NCI-H82 (cell line): ENCODE measurements at regions not wholly inside any gene's neighbourhood (a gene's known extent, or its start where the extent isn't known, plus 50 kb on each side); places are given as distances from the start of the nearest gene placed in this dataset.
"Not testable (repeated sequence)": the region's sequence is repeated elsewhere in the genome, so short reads cannot be mapped to it uniquely, and the experiment has no call there.

ENCODE experiments used
- DNase-seq: peaks from one replicate; lab custom pipeline; 2025; lab: John Stamatoyannopoulos, UW

DNA sequence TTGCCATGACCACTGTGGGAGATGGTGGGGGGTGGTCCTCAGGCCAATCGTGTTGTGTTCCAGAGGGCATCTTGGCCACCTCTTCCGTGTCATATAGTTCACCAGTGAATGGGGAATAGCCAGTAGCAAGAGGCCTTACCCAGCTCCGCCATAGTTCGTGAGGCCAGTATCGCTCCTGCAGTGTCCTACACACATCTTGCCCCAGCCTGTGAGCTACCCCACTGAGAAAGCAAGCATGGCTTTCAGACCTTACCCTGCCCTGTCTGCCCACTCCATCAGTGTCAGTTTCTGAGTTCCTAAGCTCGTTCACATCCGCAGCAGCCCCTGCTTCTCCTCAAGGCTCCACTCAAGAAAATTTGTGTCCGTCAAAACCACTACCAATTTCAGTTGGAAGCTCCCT, 586.0 kb upstream of the PABPC5 start:
- DNase-seq: not testable (repeated sequence)

DNA sequence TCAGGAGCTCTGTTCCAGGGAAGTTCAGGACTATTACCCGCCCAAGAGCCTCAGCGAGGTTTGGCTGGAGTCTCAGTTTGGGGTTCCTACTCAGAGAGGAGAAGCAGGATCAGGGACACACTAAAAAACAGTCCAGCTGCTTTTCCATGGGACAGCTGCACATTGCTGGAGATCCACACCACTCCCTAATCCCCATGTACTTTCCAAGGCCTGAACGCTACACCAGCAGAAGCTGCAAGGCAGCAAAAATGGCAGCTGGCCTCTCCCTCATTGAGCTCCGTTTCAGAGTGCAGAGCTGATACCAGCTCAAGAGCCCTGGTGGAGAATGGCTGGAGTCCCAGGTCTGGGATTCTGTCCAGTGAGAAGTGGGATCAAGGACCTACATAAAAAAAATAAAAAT, 551.2 kb upstream of the PABPC5 start:
- DNase-seq: peak; percentile 1

DNA sequence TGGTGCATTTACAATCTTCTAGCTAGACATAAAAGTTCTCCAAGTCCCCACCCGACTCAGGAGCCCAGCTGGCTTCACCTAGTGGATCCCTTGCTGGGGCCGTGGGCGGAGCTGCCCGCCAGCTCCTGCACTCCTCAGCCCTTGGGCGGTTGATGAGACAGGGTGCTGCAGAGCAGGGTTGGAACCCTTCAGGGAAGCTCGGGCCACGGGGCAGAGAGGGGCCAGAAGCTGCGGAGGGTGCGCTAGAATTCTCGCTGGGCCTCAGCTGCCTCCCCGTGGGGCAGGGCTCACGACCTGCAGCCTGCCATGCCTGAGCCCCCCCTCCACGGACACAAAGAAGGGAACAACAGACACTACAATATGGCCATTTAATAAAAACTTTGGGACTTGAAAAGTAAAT, 519.8 kb upstream of the PABPC5 start:
- DNase-seq: not testable (repeated sequence)

DNA sequence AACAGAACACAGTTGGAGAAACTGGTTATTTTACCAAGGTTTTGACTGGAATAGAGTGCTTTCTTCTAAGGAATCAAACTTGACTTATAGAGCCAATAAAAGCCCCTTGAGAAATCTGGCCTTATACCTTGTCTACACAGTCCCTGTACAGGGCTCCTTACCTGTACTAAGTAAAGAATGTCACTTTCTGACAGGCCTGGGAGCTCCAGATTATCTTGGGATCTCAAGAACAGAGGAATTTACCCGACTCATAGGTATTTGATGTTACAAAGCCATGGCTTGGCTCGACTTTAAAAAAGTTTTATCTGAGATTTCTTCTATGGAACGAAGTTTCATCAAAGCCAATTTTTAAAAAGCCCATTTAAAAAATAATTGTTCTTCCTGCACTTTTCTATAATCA, 487.8 kb upstream of the PABPC5 start:
- DNase-seq: not testable (repeated sequence)

DNA sequence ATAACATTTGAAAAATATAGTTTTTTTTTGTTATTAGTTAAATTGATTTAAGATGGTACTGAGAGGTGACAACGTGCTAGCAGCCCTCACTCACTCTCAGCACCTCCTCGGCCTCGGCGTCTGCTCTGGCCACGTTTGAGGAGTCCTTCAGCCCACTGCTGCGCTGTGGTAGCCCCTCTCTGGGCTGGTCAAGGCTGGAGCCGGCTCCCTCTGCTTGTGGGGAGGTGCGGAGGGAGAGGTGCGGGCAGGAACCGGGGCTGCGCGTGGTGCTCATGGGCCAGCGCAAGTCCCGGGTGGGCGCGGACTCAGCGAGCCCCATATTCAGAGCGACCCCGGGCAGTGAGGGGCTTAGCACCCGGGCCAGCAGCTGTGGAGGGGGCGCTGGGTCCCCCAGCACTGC, 439.4 kb upstream of the PABPC5 start:
- DNase-seq: not testable (repeated sequence)

DNA sequence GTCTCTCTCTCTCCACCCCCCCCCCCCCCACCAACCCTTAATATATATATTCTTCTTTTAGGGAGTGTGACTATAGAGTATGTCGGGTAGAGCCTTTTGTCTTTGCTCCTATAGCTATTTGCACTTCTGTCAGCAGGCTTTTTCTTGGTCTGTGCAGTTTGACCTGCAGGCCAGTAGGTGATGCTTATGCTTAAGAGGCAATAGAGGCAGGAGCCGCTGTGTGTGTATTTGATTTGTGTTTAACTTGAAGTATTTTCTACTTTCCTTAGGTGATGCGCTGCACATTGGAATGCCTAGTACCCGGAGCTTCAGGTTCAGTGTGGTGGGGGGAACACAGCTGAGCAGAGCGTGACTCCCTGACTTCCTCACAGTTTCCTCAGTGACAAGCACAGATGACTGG, 416.5 kb upstream of the PABPC5 start:
- DNase-seq: peak; percentile 16

DNA sequence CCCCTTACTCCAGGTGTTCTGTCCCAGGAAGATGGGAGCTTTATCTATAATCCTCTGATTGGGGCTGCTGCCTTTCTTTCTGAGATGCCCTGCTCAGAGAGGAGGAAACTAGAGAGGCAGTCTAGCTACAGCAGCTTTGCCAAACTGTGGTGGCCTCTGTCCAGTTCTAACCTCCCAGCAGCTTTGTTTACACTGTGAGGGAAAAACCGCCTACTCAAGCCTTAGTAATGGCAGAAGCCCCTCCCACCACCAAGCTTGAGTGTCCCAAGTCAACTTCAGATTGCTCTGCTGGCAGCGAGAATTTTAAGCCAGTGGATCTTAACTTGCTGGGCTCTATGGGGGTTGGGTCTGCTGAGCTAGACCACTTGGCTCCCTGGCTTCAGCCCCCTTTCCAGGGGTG, 394.9 kb upstream of the PABPC5 start:
- DNase-seq: peak; percentile 2

DNA sequence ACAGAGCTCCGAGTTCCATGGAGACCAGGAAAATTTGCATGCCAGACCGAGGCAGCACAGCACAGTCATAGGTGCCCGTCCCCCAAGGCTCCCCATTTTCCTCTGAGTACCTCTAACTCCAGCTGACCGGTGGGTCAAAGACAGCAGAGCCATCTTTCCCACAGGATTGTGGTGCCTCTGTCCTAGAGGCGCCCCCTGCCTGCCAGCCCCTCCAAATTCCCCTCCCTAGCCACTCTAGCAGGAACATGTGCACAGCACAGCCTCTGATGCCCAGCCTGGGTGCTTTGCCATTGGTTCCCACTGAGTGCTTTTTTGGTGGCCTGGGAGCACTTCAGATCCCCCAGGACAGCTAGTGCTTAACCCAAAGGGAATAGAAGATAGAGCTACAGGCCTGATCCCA, 368.5 kb upstream of the PABPC5 start:
- DNase-seq: peak; percentile 1

DNA sequence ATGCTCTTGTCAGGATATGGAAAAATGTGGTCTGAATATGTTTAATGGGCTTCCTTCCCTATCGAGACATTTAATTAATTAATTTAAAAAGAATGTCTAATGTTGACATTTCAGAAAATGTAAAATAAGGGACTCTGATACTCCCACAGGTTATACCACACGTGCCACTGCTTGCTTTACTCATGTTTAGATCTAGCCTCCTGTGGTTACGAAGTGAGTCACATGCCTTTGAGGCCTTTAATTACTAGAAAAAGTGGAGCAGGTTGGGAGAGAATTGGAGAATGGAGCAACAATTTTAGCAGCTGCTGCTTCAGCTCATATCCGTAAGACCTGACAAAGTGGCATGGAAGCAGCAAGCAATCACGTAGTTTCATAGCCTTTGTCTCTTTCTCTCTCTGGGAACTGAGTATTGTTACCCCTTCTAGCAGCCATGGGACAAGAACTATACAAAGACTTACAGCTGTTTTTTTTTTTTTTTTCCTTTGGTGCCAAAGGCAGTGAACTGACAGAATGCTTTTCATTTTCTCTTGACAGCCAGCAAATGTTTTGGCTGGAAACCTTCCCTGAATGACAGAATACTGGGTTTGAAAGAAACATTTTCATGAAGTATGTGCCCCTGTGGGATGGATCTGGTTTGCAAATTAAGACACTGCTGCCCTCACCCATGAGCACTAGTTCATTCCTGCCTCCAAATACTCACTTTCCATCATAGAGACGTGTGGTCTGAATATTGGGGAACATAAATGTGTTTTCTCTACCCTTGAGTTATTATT, 355.1 kb upstream of the PABPC5 start:
- DNase-seq: no peak

DNA sequence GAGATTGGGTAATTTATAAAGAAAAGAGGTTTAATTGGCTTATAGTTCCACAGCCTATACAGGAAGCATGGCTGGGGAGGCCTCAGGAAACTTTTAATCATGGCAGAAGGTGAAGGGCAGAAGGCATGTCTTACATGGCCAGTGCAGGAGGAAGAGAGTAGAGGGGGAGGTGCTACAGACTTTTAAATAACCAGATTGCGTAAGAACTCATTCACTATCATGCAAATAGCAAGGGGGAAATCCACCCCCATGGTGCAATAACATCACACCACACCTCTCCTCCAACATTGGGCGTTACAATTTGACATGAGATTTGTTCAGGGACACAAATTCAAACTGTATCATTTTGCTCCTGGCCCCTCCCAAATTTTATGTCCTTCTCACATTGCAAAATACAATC, 353.8 kb upstream of the PABPC5 start:
- DNase-seq: no peak

DNA sequence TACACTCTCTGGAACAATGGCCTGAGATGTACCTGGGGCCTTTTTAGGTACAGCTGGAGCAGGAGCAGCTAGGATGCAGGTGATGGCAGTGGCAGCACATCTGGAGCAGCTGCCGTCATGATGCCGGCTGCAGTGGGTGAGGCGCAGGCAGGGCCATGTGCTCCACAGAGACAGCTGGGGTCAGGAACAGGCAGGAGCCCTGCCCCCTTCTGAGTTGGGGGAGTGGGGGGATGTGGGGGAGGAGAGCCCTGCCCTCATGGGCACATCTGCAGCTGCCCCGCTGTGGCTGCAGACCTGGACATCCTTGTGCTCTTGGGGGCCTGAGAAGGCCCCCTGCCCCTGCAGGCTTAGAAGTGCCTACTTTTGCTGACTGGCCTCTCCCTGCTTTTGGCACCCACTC, 352.8 kb upstream of the PABPC5 start:
- no peak for DNase-seq

DNA sequence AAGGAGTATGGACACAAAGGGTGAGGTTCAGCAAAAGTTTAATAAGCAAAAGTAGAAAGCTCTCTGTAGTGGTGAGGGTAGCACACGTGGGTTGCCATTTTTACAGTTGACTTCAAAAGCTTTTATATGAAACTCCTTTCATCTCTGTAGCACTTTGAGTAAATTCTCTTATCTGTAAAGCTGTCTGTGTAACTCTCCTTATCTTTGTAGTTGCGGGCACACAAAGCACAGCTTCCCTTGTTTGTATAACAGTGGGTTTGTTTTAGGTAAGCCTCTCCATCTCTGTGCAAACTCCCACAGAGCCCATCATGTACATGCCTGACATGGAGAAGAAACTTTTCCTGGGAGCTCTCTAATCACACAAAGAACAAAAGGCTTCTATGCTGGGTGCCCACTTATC, 325.9 kb upstream of the PABPC5 start:
- no peak for DNase-seq

DNA sequence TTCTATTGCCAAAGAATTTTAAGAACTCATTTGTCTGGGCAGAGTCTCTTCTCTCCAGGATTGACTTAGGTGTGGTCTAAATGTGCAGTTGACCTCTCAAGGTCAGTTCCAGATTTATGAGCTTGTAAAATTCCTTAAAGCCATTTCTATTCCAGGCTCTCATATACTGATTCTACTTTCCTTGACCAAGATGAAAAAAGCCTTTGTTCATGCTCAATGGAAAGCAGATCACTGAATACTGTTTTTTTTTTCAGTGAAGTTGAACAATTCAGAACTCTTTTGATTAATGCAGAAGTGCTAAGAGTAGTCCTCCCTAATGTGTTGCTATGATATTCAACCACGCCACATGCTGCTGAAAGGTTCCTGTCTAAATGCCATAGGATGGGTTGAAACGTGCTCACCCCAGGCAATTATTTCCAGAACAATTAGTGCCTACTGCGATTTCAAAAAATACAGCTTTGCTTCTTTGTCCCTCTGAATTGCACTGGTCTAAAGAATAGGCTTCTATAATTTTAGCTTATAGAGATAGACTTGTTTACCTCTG, 312.4 kb upstream of the PABPC5 start:
- no peak for DNase-seq

DNA sequence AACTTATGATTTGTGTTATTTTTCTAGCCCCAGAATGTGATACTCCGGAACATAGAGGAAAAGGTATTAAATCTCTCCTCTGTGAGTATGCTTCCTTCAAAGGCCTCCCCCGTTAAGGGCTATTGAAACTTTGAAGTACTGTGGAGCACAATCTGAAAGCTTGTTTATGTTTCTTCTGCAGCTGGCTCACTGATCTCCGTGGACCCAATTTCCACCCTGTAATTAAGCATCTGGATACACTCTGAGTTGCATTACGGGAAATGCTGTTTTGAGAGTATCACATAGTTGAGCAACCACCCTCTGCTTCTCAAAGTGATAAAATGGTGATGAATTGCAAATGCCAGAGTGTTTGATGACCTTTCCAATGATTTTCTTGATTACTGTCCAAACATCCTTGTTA, 296.8 kb upstream of the PABPC5 start:
- no peak for DNase-seq
